Astrocyte of the cerebellum (primary cell): ENCODE measurements at regions not wholly inside any gene's neighbourhood (a gene's known extent, or its start where the extent isn't known, plus 50 kb on each side); places are given as distances from the start of the nearest gene placed in this dataset.

ENCODE experiments used
- DNase-seq: peaks from one replicate; pipeline ENCODE4 v3.0.0-alpha.2; 2011; ENCODE audit warnings: low read depth
- H3K4me3 ChIP-seq: 2 replicates; pipeline ENCODE4 v1.5.1; 2011; ENCODE audit warnings: mild to moderate bottlenecking, low read depth, low read length, moderate library complexity
- CTCF ChIP-seq: IDR thresholded peaks from 2 replicates; pipeline ENCODE4 v1.5.1; 2012; ENCODE audit warnings: low read length, low read depth, moderate library complexity, mild to moderate bottlenecking; ENCODE audit errors: missing control alignments
- in situ Hi-C: cut with HindIII; loops from 2 replicates; pipeline ENCODE4 v1.10.0; 2017; ENCODE audit warnings: low sequenced_read_pairs

DNA sequence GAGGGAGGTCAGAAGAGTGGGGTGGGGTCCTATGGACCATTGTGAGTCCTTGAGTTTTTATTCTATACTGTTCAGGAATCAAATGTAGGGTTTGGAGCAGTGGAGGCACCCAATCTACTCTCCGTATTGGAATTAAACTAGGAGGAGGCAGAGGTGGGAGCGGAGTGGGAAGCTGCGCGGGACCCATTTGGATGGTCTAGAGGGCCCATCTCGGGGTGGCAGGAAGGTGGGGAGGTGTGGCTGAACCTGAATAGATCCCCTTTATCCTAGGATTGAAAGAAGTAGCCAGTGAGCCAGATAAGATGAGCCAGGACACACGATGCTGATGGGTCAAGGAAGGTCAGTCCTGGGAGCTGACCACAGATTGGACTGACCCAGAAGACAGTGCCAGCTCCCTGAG is 325.8 kb downstream of the AJAP1 start:
- DNase-seq: no peak
- in situ Hi-C loops: no loop called here
- no peak overlapping the region for H3K4me3 ChIP-seq
- TF ChIP-seq CTCF: no peak

- in situ Hi-C loops: no loop called here
- DNase-seq: no peak
- TF ChIP-seq CTCF: no peak
- no peak overlapping the region for H3K4me3 ChIP-seq
Observed at GRCh38 chr1:4978660-4979390, 324.4 kb downstream of the AJAP1 start.

GRCh38 chr1:4977701-4978100 is 323.3 kb downstream of the AJAP1 start:
- DNase-seq: no peak
- in situ Hi-C loops: no loop called here
- no peak for TF ChIP-seq CTCF
- H3K4me3 ChIP-seq: no peak overlapping the region

DNA sequence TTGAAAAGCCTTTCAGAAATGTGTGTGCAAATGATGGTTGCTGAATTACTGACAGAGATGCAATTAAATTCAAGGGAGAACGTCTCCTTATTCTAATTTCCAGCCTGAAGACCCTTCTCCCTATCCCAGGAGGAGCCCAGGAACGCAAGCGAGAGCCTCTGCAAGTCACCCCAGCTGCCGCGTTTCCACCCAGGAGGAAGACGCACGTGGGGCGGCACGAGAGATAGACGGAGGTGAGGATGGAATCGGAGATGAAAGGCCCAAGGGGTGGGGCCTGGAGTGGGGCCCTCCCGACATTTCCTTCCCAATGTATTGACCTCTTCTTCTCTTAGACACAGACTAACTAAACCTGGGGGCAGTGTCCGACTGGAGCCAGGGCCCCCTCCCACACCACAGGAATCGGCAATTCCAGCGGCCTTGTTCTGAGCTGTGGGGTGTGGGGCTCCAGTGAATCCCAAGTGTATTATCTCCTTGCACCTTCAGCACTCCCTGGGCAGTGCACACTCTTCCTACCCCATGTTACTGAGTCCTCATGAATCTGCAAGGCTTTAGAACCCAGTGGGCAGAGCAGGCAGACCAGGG is 322.5 kb downstream of the AJAP1 start:
- in situ Hi-C loops: no loop called here
- TF ChIP-seq CTCF: no peak
- H3K4me3 ChIP-seq: no peak overlapping the region
- DNase-seq: no peak

GRCh38 chr1:4975856-4976255 is 321.4 kb downstream of the AJAP1 start:
- in situ Hi-C loops: no loop called here
- TF ChIP-seq CTCF: no peak
- no peak overlapping the region for H3K4me3 ChIP-seq
- no peak for DNase-seq

GRCh38 chr1:4974981-4975685 is 320.7 kb downstream of the AJAP1 start:
- in situ Hi-C loops: no loop called here
- TF ChIP-seq CTCF: no peak
- H3K4me3 ChIP-seq: no peak overlapping the region
- no peak for DNase-seq
